ENCODE measurements at regions not wholly inside any gene's neighbourhood (a gene's known extent, or its start where the extent isn't known, plus 50 kb on each side); places are given as distances from the start of the nearest gene placed in this dataset.

- Histone ChIP-seq H2AFZ (ENCODE audit: low read depth, low read length) (no peak overlapping the region), H3K27me3 (ENCODE audit: insufficient read depth, low read length) (no peaks in the 10 kb centered on the region), H3K36me3 (ENCODE audit: insufficient read depth, low read length) (no peaks in the 10 kb centered on the region), H3K9me3 (ENCODE audit: low read length) (no peaks in the 10 kb centered on the region), H3K4me3 (ENCODE audit: low read length) (no peak overlapping the region), H3K4me1 (ENCODE audit: insufficient read depth, low read length) (no peaks in the 10 kb centered on the region)
Observed at GRCh38 chr17:79478841-79479240, 132.0 kb downstream of the RBFOX3 start.

GRCh38 chr17:79478051-79478461, 132.8 kb downstream of the RBFOX3 start:
- Histone ChIP-seq H3K4me3 (ENCODE audit: low read length) (no peak overlapping the region), H2AFZ (ENCODE audit: low read depth, low read length) (no peak overlapping the region), H3K27me3 (ENCODE audit: insufficient read depth, low read length) (no peaks in the 10 kb centered on the region), H3K9me3 (ENCODE audit: low read length) (no peaks in the 10 kb centered on the region), H3K36me3 (ENCODE audit: insufficient read depth, low read length) (no peaks in the 10 kb centered on the region), H3K4me1 (ENCODE audit: insufficient read depth, low read length) (no peaks in the 10 kb centered on the region)

GRCh38 chr17:79476074-79476652, 134.7 kb downstream of the RBFOX3 start:
- Histone ChIP-seq H2AFZ (ENCODE audit: low read depth, low read length) (no peak overlapping the region), H3K4me3 (ENCODE audit: low read length) (no peak overlapping the region), H3K27me3 (ENCODE audit: insufficient read depth, low read length) (no peaks in the 10 kb centered on the region), H3K9me3 (ENCODE audit: low read length) (no peaks in the 10 kb centered on the region), H3K36me3 (ENCODE audit: insufficient read depth, low read length) (no peaks in the 10 kb centered on the region), H3K4me1 (ENCODE audit: insufficient read depth, low read length) (no peaks in the 10 kb centered on the region)

- Histone ChIP-seq H2AFZ (ENCODE audit: low read depth, low read length) (no peak overlapping the region), H3K27me3 (ENCODE audit: insufficient read depth, low read length) (no peaks in the 10 kb centered on the region), H3K4me1 (ENCODE audit: insufficient read depth, low read length) (no peaks in the 10 kb centered on the region), H3K4me3 (ENCODE audit: low read length) (no peak overlapping the region), H3K36me3 (ENCODE audit: insufficient read depth, low read length) (no peaks in the 10 kb centered on the region), H3K9me3 (ENCODE audit: low read length) (no peaks in the 10 kb centered on the region)
Observed at GRCh38 chr17:79473876-79474440, 136.9 kb downstream of the RBFOX3 start.

GRCh38 chr17:79473111-79473875, 137.6 kb downstream of the RBFOX3 start:
- Histone ChIP-seq H3K36me3 (ENCODE audit: insufficient read depth, low read length) (no peaks in the 10 kb centered on the region), H3K4me3 (ENCODE audit: low read length) (no peak overlapping the region), H3K4me1 (ENCODE audit: insufficient read depth, low read length) (no peaks in the 10 kb centered on the region), H3K9me3 (ENCODE audit: low read length) (no peaks in the 10 kb centered on the region), H2AFZ (ENCODE audit: low read depth, low read length) (no peak overlapping the region), H3K27me3 (ENCODE audit: insufficient read depth, low read length) (no peaks in the 10 kb centered on the region)

GRCh38 chr17:79470754-79471153, 140.1 kb downstream of the RBFOX3 start:
- H3K4me1 ChIP-seq (ENCODE audit: insufficient read depth, low read length): peaks cover 1% of the 10 kb centered on the region
- no peaks in the 10 kb centered on the region for H3K9me3 ChIP-seq (ENCODE audit: low read length)
- no peaks in the 10 kb centered on the region for H3K27me3 ChIP-seq (ENCODE audit: insufficient read depth, low read length)

GRCh38 chr17:79469646-79470045, 141.2 kb downstream of the RBFOX3 start:
- H2AFZ ChIP-seq (ENCODE audit: low read depth, low read length): no peak overlapping the region
- peaks cover 12% of the 10 kb centered on the region for H3K4me1 ChIP-seq (ENCODE audit: insufficient read depth, low read length)
- no peaks in the 10 kb centered on the region for H3K9me3 ChIP-seq (ENCODE audit: low read length)
- H3K4me3 ChIP-seq (ENCODE audit: low read length): no peak overlapping the region
- no peaks in the 10 kb centered on the region for H3K36me3 ChIP-seq (ENCODE audit: insufficient read depth, low read length)
- no peaks in the 10 kb centered on the region for H3K27me3 ChIP-seq (ENCODE audit: insufficient read depth, low read length)

More at GRCh38 chr17:79470754-79471153, 140.1 kb downstream of the RBFOX3 start:
- no peaks in the 10 kb centered on the region for H3K36me3 ChIP-seq (ENCODE audit: insufficient read depth, low read length)
- no peak overlapping the region for H2AFZ ChIP-seq (ENCODE audit: low read depth, low read length)
- H3K4me3 ChIP-seq (ENCODE audit: low read length): no peak overlapping the region

GRCh38 chr17:79468183-79468944, 142.5 kb downstream of the RBFOX3 start:
- no peak overlapping the region for H2AFZ ChIP-seq (ENCODE audit: low read depth, low read length)
- H3K27me3 ChIP-seq (ENCODE audit: insufficient read depth, low read length): no peaks in the 10 kb centered on the region
- H3K4me1 ChIP-seq (ENCODE audit: insufficient read depth, low read length): peaks cover 14% of the 10 kb centered on the region
- no peak overlapping the region for H3K4me3 ChIP-seq (ENCODE audit: low read length)
- H3K9me3 ChIP-seq (ENCODE audit: low read length): no peaks in the 10 kb centered on the region
- no peaks in the 10 kb centered on the region for H3K36me3 ChIP-seq (ENCODE audit: insufficient read depth, low read length)

GRCh38 chr17:79466562-79467350, 144.1 kb downstream of the RBFOX3 start:
- Histone ChIP-seq H2AFZ (ENCODE audit: low read depth, low read length) (no peak overlapping the region), H3K4me1 (ENCODE audit: insufficient read depth, low read length) (peaks cover 14% of the 10 kb centered on the region), H3K36me3 (ENCODE audit: insufficient read depth, low read length) (no peaks in the 10 kb centered on the region), H3K4me3 (ENCODE audit: low read length) (no peak overlapping the region), H3K27me3 (ENCODE audit: insufficient read depth, low read length) (no peaks in the 10 kb centered on the region), H3K9me3 (ENCODE audit: low read length) (no peaks in the 10 kb centered on the region)

GRCh38 chr17:79465681-79466025, 145.2 kb downstream of the RBFOX3 start:
- no peaks in the 10 kb centered on the region for H3K27me3 ChIP-seq (ENCODE audit: insufficient read depth, low read length)
- no peaks in the 10 kb centered on the region for H3K36me3 ChIP-seq (ENCODE audit: insufficient read depth, low read length)
- H2AFZ ChIP-seq (ENCODE audit: low read depth, low read length): no peak overlapping the region
- no peak overlapping the region for H3K4me3 ChIP-seq (ENCODE audit: low read length)
- H3K4me1 ChIP-seq (ENCODE audit: insufficient read depth, low read length): peaks cover 22% of the 10 kb centered on the region
- no peaks in the 10 kb centered on the region for H3K9me3 ChIP-seq (ENCODE audit: low read length)

GRCh38 chr17:79465011-79465680, 145.7 kb downstream of the RBFOX3 start:
- H3K36me3 ChIP-seq (ENCODE audit: insufficient read depth, low read length): no peaks in the 10 kb centered on the region
- no peak overlapping the region for H3K4me3 ChIP-seq (ENCODE audit: low read length)
- no peak overlapping the region for H2AFZ ChIP-seq (ENCODE audit: low read depth, low read length)
- no peaks in the 10 kb centered on the region for H3K9me3 ChIP-seq (ENCODE audit: low read length)
- H3K4me1 ChIP-seq (ENCODE audit: insufficient read depth, low read length): peaks cover 23% of the 10 kb centered on the region
- H3K27me3 ChIP-seq (ENCODE audit: insufficient read depth, low read length): no peaks in the 10 kb centered on the region

GRCh38 chr17:79464318-79465010, 146.4 kb downstream of the RBFOX3 start:
- H2AFZ ChIP-seq (ENCODE audit: low read depth, low read length): no peak overlapping the region
- no peaks in the 10 kb centered on the region for H3K9me3 ChIP-seq (ENCODE audit: low read length)
- H3K4me3 ChIP-seq (ENCODE audit: low read length): no peak overlapping the region
- peaks cover 23% of the 10 kb centered on the region for H3K4me1 ChIP-seq (ENCODE audit: insufficient read depth, low read length)
- H3K27me3 ChIP-seq (ENCODE audit: insufficient read depth, low read length): no peaks in the 10 kb centered on the region
- no peaks in the 10 kb centered on the region for H3K36me3 ChIP-seq (ENCODE audit: insufficient read depth, low read length)
